H9 (cell line): ENCODE measurements at regions not wholly inside any gene's neighbourhood (a gene's known extent, or its start where the extent isn't known, plus 50 kb on each side); places are given as distances from the start of the nearest gene placed in this dataset.

Experiments used
- DNase-seq: peaks from one replicate; pipeline ENCODE4 v3.0.0-alpha.2; 2017
- H2AFZ ChIP-seq: one replicate; pipeline ENCODE4 v1.6.1; 2013; ENCODE audit warnings: mild to moderate bottlenecking, low read length, control low read depth, moderate library complexity
- H2AK5ac ChIP-seq: 2 replicates; pipeline ENCODE4 v1.6.1; 2013; ENCODE audit warnings: low read length, control low read depth, mixed read lengths; ENCODE audit not compliant: insufficient read length
- H2BK120ac ChIP-seq: one replicate; pipeline ENCODE4 v1.6.1; 2013; ENCODE audit warnings: low read depth, mild to moderate bottlenecking, low read length, control low read depth, inconsistent platforms; ENCODE audit not compliant: poor library complexity, severe bottlenecking
- H2BK12ac ChIP-seq: 2 replicates; pipeline ENCODE4 v1.6.1; 2013; ENCODE audit warnings: low read length, control low read depth, mixed read lengths, low read depth; ENCODE audit not compliant: insufficient read length
- H2BK15ac ChIP-seq: 2 replicates; pipeline ENCODE4 v1.6.1; 2013; ENCODE audit warnings: low read depth, low read length, control low read depth
- H2BK20ac ChIP-seq: one replicate; pipeline ENCODE4 v1.6.1; 2013; ENCODE audit warnings: low read depth, mild to moderate bottlenecking, low read length, control low read depth, inconsistent platforms; ENCODE audit not compliant: poor library complexity, severe bottlenecking
- H2BK5ac ChIP-seq: 2 replicates; pipeline ENCODE4 v1.6.1; 2013; ENCODE audit warnings: low read length, control low read depth, mixed read lengths; ENCODE audit not compliant: insufficient read length
- H3K14ac ChIP-seq: 2 replicates; pipeline ENCODE4 v1.6.1; 2013; ENCODE audit warnings: low read length, control low read depth; ENCODE audit not compliant: insufficient read depth
- H3K18ac ChIP-seq: 2 replicates; pipeline ENCODE4 v1.6.1; 2013; ENCODE audit warnings: low read depth, mild to moderate bottlenecking, mixed read lengths, low read length, control low read depth; ENCODE audit not compliant: insufficient read length
- H3K23ac ChIP-seq: 2 replicates; pipeline ENCODE4 v1.6.1; 2013; ENCODE audit warnings: low read length, control low read depth, mixed read lengths, low read depth; ENCODE audit not compliant: insufficient read length
- H3K23me2 ChIP-seq: 2 replicates; pipeline ENCODE4 v1.6.1; 2013; ENCODE audit warnings: low read depth, mild to moderate bottlenecking, mixed read lengths, low read length, control low read depth; ENCODE audit not compliant: insufficient read length, poor library complexity, severe bottlenecking
- H3K27ac ChIP-seq: 2 replicates; pipeline ENCODE4 v1.5.1; 2013; ENCODE audit warnings: low read length, control low read depth, mixed read lengths, low read depth; ENCODE audit not compliant: insufficient read length
- H3K27me3 ChIP-seq: 2 replicates; pipeline ENCODE4 v1.6.1; 2013; ENCODE audit warnings: low read length, control low read depth, inconsistent platforms; ENCODE audit not compliant: insufficient read depth
- H3K4ac ChIP-seq: 2 replicates; pipeline ENCODE4 v1.6.1; 2013; ENCODE audit warnings: low read depth, mild to moderate bottlenecking, control low read depth, inconsistent platforms, low read length, moderate library complexity
- H3K4me1 ChIP-seq: 2 replicates; pipeline ENCODE4 v1.6.1; 2013; ENCODE audit warnings: low read length, control low read depth, inconsistent platforms; ENCODE audit not compliant: insufficient read depth
- H3K4me2 ChIP-seq: 2 replicates; pipeline ENCODE4 v1.6.1; 2013; ENCODE audit warnings: low read length, control low read depth, mixed read lengths; ENCODE audit not compliant: insufficient read length, insufficient read depth
- H3K56ac ChIP-seq: 2 replicates; pipeline ENCODE4 v1.6.1; 2013; ENCODE audit warnings: low read depth, mild to moderate bottlenecking, mixed read lengths, low read length, control low read depth; ENCODE audit not compliant: insufficient read length
- H3K79me1 ChIP-seq: 2 replicates; pipeline ENCODE4 v1.6.1; 2013; ENCODE audit warnings: low read depth, mild to moderate bottlenecking, moderate library complexity, low read length, control low read depth, inconsistent platforms; ENCODE audit not compliant: insufficient read depth, poor library complexity, severe bottlenecking
- H3K79me2 ChIP-seq: 2 replicates; pipeline ENCODE4 v1.6.1; 2013; ENCODE audit warnings: low read length, control low read depth, inconsistent platforms; ENCODE audit not compliant: insufficient read depth
- H3K9ac ChIP-seq: 2 replicates; pipeline ENCODE4 v1.6.1; 2013; ENCODE audit warnings: low read length, control low read depth, mixed read lengths; ENCODE audit not compliant: insufficient read length; ENCODE audit errors: extremely low read depth
- H3K9me3 ChIP-seq: one replicate; pipeline ENCODE4 v1.6.1; 2013; ENCODE audit warnings: low read depth, low read length, inconsistent platforms; ENCODE audit not compliant: control insufficient read depth
- H3T11ph ChIP-seq: one replicate; pipeline ENCODE4 v1.6.1; 2013; ENCODE audit warnings: mild to moderate bottlenecking, low read length, control low read depth, inconsistent platforms
- H4K20me1 ChIP-seq: one replicate; pipeline ENCODE4 v1.6.1; 2013; ENCODE audit not compliant: control insufficient read depth, insufficient read length, insufficient read depth
- H4K5ac ChIP-seq: 2 replicates; pipeline ENCODE4 v1.6.1; 2013; ENCODE audit warnings: low read depth, mild to moderate bottlenecking, mixed read lengths, low read length, control low read depth; ENCODE audit not compliant: insufficient read length
- H4K8ac ChIP-seq: replicated peaks from 2 replicates; pipeline ENCODE4 v1.6.1; 2013; ENCODE audit warnings: low read length, control low read depth, mixed read lengths, low read depth; ENCODE audit not compliant: insufficient read length
- H4K91ac ChIP-seq: 2 replicates; pipeline ENCODE4 v1.6.1; 2013; ENCODE audit warnings: low read depth, mild to moderate bottlenecking, moderate library complexity, mixed read lengths, low read length, control low read depth; ENCODE audit not compliant: insufficient read length
- H3K27ac Mint-ChIP-seq, 3 experiments: 2 replicates in 2 of 3; 3 replicates in 1 of 3; pipeline ENCODE4 v1.8.0; 2020 to 2021; ENCODE audit warnings: mixed read lengths in 3 of 3, mild to moderate bottlenecking in 1 of 3, moderate library complexity in 1 of 3
- H3K27me3 Mint-ChIP-seq: 2 replicates; pipeline ENCODE4 v1.8.0; 2021; ENCODE audit warnings: low read depth, mild to moderate bottlenecking, moderate library complexity, mixed read lengths
- H3K36me3 Mint-ChIP-seq, 3 experiments: 2 replicates in 2 of 3; 3 replicates in 1 of 3; pipeline ENCODE4 v1.8.0; 2020 to 2021; ENCODE audit warnings: low read depth in 3 of 3, mixed read lengths in 3 of 3; ENCODE audit not compliant: insufficient read depth in 1 of 3
- H3K4me1 Mint-ChIP-seq, 2 experiments: 2 replicates each; pipeline ENCODE4 v1.8.0; 2020; ENCODE audit warnings: mixed read lengths in 2 of 2
- H3K4me3 Mint-ChIP-seq, 2 experiments: 2 replicates in 1 of 2; 3 replicates in 1 of 2; pipeline ENCODE4 v1.8.0; 2020 to 2021; ENCODE audit warnings: mild to moderate bottlenecking in 2 of 2, mixed read lengths in 2 of 2, moderate library complexity in 1 of 2
- H3K9me3 Mint-ChIP-seq, 2 experiments: 2 replicates in 1 of 2; 3 replicates in 1 of 2; pipeline ENCODE4 v1.8.0; 2020; ENCODE audit warnings: mild to moderate bottlenecking in 2 of 2, mixed read lengths in 2 of 2, moderate library complexity in 1 of 2
- WGBS: extraction: QIAGEN DNeasy Blood & Tissue Kit; methylation state at CpG from one replicate; pipeline ENCODE4 v1.1.7; 2013; ENCODE audit warnings: missing lambda C conversion rate, low lambda C conversion rate, mixed read lengths; ENCODE audit not compliant: insufficient read length; ENCODE audit errors: extremely low coverage; 5-methylcytosine and 5-hydroxymethylcytosine counted together
- TF ChIP-seq, protein P1 (sequence below): fragments of 200-600 bp; sonication (generic); conservative IDR thresholded peaks from 3 replicates; pipeline ENCODE4 v1.8.0; 2021; ENCODE audit warnings: antibody characterized with exemption, mild to moderate bottlenecking

DNA sequence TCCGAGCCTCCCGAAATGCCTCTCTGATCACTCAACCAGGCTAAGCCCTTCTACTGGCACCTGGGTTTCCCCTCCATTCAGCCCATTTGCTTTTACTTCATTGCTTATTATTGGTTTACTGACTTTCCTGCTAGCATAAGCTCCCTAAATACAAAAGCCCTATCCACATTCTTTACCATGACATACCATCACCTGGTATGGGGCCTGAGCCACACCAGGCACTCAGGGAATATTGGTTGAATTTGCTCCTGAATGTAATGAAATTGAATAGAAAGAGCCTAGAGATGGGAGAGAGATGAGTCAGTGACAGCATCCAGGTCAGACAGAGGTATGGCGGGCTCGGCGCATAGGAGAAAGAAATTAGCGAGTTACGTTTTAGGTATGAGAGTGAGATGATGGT is 120.0 kb downstream of the CD164 start:
- no CpG with 5 or more reads among the region's 7 CpGs for WGBS
- Histone ChIP-seq H2BK5ac (no peak overlapping the region), H2BK15ac (no peak overlapping the region), H3K27me3 (no peaks in the 10 kb centered on the region), H3K18ac (no peak overlapping the region), H3K4me1 (no peaks in the 10 kb centered on the region), H3T11ph (no peak overlapping the region), H4K8ac (no peak overlapping the region), H2BK20ac (no peak overlapping the region), H3K14ac (no peak overlapping the region), H2BK12ac (no peak overlapping the region), H4K20me1 (no peaks in the 10 kb centered on the region), H3K79me2 (no peaks in the 10 kb centered on the region), H3K9ac (no peak overlapping the region), H3K23me2 (no peaks in the 10 kb centered on the region), H2AFZ (no peak overlapping the region), H3K27ac (no peak overlapping the region), H4K5ac (no peak overlapping the region), H3K23ac (no peak overlapping the region), H4K91ac (no peak overlapping the region), H2AK5ac (no peak overlapping the region), H3K56ac (no peak overlapping the region), H2BK120ac (no peak overlapping the region), H3K4me2 (no peak overlapping the region), H3K4ac (no peak overlapping the region), H3K9me3 (no peaks in the 10 kb centered on the region), H3K79me1 (no peaks in the 10 kb centered on the region)
- peaks cover 0 to 4% of the 10 kb centered on the region in 2 experiments; a peak in 3 of 5 replicates for H3K9me3 Mint-ChIP-seq
- peaks cover 6 to 8% of the 10 kb centered on the region in 2 experiments; a peak in 3 of 4 replicates for H3K4me1 Mint-ChIP-seq
- peaks cover 1 to 10% (median 5%) of the 10 kb centered on the region in 3 experiments; a peak in 6 of 7 replicates for H3K36me3 Mint-ChIP-seq
- no peaks in the 10 kb centered on the region for H3K27me3 Mint-ChIP-seq
- TF ChIP-seq, protein P1, sequence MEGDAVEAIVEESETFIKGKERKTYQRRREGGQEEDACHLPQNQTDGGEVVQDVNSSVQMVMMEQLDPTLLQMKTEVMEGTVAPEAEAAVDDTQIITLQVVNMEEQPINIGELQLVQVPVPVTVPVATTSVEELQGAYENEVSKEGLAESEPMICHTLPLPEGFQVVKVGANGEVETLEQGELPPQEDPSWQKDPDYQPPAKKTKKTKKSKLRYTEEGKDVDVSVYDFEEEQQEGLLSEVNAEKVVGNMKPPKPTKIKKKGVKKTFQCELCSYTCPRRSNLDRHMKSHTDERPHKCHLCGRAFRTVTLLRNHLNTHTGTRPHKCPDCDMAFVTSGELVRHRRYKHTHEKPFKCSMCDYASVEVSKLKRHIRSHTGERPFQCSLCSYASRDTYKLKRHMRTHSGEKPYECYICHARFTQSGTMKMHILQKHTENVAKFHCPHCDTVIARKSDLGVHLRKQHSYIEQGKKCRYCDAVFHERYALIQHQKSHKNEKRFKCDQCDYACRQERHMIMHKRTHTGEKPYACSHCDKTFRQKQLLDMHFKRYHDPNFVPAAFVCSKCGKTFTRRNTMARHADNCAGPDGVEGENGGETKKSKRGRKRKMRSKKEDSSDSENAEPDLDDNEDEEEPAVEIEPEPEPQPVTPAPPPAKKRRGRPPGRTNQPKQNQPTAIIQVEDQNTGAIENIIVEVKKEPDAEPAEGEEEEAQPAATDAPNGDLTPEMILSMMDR: no peak
- H3K27ac Mint-ChIP-seq: no peak overlapping the region; a peak in 1 of 7 replicates
- DNase-seq: no peak
- no peak overlapping the region for H3K4me3 Mint-ChIP-seq
